ENCODE measurements at regions not wholly inside any gene's neighbourhood (a gene's known extent, or its start where the extent isn't known, plus 50 kb on each side); places are given as distances from the start of the nearest gene placed in this dataset.

DNA sequence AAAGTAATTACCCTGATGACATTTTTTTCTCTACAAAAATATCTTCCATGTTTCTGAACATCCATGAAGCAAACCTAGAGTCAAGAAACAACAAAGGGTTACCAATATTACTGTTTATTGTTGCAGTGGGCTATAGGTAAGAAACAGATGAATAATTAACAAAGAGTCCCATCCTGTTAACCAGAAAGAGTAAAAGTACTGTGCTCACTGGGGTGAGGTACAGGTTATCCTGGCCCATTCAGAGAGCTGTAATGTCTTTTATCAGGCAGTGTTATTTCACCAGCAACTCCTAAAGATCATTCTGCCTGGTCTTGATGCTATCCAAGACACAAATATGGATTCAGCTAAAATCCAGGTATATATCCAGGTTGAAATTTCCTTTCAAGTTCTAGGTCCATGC is 754.9 kb downstream of the SATB2 start:
- no peak for DNase-seq (ENCODE audit: low spot score)

DNA sequence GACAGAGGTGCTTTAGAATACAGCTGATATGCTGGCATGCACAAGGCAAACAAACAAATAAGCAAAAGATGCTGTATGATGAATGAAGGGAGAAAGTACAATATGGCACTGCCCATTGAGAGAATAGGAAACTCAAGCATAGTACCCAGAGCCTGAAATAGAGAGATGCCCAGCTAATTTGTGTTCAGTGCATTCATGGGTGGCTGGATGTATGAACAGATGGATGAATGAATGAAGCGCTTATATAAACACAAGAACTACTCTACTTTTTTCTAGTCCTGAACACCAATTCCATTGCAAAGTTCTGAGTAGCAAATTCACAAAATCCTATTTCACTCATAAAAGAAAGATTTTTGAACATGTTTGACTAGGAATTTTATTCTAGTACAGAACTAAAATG is 756.3 kb downstream of the SATB2 start:
- no peak for DNase-seq (ENCODE audit: low spot score)

DNA sequence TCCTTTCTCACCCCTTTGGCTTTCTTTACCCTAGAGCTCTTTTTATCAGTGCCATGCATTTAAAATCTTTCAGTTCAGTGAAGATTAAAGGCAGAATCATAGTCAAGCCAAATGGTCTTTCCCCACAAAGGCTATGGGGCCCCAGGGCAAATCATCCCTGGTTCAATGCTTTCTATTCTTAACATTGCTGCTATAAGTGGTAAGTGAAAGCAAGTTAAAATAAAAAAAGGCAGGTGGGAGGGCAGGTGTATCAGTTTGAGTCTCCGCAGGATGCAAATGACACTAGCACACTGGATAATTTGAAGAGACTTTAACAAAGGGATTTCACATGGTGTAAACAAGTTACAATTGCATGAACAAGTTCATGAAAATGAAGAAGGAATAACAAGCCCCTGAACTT is 757.4 kb downstream of the SATB2 start:
- DNase-seq (ENCODE audit: low spot score): no peak

DNA sequence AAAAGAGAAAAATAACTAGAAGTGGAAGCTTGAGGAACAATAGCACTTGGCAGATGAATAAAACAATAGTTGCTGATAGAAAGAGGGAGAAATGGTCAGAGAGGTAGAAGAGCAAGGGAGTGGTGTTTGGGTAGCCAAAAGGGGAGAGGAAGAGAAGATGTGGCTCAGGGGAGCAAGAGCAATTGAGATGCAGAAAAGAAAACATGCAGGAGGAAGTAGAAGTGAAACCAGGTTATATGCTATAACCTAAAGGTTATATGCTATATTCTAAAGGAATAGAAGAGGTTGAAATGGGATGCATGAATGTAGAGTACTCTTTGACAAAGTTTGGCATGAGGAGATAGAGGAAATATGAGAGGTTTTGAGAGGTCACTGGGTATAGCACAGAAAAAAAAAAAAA is 759.5 kb downstream of the SATB2 start:
- no peak for DNase-seq (ENCODE audit: low spot score)

DNA sequence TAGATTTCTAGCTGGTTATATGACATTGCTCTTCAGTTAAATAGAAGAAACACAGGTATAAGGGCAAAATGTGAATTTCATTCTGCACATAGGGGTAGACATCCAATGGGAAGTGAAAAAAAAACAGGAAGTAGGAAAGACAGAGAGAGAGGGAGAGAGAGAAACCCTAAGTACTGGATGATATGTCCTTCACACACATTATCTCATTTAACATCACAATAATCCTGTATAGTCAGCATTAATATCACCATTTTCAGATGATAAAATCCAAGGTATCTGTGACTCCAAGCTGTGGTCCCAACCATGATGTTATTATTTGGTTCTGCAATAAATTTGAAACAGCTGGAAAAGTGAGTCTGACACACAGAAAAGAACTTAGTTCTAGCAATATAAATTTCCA is 759.9 kb downstream of the SATB2 start:
- no peak for DNase-seq (ENCODE audit: low spot score)

DNA sequence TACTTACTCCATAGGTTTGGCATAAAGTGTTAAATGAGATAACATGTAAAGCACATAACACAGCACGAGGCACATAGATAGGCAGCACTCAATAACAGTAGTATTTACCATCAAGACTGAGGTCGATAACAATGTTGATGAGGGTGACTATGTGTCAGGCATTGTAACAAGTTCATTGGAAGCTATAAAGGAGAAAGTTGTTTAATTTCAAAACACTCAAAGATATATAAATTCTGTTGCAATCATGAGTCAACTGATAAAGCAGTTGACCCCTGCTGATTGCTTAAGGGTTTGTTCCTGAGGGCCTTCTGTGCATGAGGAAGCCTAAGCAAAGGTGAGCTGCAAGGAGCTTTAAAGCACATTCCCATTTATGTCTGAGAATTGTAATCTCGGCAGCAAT is 760.5 kb downstream of the SATB2 start:
- no peak for DNase-seq (ENCODE audit: low spot score)

DNA sequence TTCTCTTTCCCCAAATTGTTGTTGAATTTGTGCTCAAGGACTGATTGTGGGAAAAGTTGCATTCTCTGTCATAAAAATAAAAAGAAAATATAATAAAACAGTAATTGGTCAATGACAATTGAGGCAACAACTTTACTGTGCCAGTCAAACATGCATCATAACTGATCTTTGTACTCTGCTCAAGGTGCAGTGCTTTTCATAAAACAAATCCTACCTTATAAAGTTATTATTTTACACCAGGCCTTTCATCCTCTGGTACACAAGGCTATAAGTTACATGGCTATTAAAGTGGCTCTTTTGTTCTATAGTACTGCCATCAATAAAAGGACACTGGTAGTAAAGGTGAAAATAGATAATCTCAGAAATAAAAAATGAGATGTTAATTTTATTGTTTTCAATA is 761.9 kb downstream of the SATB2 start:
- DNase-seq (ENCODE audit: low spot score): no peak

DNA sequence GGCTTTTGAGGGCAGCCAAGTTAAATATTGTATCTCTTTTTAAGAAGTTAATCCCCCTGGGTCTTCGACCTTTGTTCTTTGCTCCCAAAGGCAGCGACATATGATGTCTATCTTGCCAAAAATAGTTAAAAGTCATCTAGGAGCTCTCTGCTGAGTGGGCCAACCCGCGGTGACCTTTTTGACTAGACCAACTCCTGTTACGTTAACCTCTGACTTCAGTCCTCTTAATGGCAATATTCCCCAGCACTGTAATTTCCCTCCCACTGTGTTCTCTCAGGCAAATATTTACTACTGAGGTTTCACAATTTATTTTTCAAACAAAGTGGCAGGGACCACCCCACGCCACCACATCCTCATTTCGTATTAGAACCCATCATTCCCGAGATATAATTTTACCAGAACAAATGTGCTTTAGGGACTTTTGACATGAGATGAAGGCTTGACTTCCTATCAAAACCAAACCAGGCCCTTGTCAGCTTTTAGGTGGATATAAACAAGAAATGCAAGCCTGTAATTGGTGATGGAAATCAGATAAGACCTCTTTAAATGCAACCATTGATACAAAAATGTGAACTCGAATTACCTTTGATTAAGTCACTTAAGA is 764.7 kb downstream of the SATB2 start:
- no peak for DNase-seq (ENCODE audit: low spot score)

DNA sequence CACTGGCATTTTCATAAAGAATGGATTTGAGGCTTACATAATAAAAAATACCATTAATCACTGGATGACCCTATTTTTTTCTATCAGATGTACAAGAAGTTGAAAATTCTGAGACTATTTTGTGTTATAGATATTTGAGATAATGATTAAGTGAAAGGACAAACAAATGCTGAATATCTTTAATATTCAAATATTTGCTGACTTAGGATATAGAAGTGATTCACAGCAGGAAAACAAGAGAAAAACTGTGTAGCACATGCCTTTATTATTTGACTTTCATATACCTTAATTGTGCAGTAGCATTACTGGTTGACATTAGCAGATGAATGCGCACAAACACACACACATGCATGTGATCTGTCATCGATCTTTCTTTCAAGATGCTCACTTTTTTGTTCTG is 766.5 kb downstream of the SATB2 start:
- DNase-seq (ENCODE audit: low spot score): no peak

DNA sequence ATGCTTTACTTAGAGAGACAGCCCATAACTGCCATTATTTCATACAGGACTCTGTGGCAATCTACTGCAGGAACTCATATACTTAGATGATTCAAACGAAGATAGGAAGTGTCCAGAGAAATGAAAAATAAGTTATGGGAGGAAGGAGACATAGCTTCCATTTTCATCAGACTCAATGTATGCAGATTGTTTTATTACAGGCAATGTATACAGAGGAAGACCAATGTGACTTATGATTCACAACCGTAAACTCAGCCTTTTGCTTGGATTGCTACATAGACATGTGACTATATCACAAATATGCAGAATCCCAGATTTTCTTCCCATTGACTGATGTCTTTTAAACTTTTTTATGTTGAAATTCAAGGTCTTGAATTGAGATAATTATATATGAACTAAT is 793.4 kb downstream of the SATB2 start:
- DNase-seq (ENCODE audit: low spot score): no peak

DNA sequence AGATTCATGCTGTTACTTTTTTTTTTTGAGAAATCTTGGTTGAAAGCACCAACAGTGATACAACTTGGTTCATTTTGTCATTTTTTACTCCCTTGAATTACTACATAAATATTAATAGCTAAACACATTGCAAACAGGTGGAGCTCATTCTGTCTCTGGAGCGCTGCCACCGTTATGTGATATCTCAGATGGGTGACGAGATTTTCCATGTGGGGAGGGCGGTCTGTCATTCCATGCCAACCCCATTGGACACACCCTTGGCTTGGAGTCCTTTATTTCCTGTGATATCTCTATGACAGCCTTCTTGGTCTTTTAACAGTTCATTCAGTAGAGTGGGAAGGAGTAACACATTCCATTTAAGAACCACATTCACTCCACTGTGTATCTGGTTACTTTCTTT is 794.8 kb downstream of the SATB2 start:
- DNase-seq (ENCODE audit: low spot score): no peak

DNA sequence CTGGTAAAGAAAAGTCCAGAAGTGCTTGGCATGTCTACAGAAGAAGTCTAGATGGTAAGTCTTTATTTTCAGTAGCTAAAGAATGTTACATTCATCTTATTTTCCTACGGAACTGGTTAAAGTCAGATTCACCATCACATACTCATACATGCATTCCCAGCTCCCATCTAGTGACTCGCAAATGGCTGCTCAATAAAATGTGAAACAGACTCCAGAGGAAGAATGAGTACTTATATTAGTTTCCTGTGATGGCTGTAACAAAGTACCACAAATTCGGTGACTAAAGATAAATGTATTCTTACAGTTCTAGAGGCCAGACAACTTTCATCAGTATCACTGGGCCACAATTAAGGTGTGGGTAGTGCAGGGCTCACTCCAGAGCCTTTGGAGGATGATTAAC is 797.2 kb downstream of the SATB2 start:
- DNase-seq (ENCODE audit: low spot score): no peak

DNA sequence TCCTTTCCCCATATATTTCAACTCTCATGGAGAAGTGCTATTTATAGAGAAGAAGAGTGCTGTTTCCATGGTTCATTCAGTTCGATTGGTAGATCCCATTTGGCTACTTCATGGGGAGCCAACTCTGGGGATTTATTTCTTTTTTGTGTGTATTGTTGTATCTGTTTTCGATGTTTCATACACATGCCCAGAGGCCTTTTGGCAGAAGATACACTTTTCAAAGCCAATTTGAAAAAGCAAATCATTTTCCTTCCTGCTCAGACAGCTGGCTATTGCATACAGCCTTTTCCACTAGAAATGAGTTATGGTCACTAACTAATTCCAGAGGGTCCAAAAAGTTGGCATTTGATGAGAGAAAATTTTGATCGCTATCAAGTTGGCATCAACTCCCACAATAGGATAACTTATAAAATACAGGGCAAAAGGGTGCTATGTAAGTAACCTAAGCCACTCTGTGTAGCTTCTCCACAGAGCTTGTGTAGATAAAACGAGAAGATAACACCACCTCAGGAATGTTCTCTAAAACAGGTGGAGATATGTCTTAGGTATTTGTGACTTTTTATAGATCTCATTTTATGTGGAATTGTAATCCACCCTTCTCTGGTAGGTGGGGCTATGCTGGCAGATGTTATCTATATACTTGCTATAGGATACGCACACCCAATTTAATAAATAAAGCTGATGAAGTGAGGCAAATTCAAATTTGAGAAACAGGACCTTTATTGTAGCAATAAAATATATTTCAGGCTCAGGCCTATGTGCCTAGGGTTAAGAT is 798.5 kb downstream of the SATB2 start:
- no peak for DNase-seq (ENCODE audit: low spot score)

DNA sequence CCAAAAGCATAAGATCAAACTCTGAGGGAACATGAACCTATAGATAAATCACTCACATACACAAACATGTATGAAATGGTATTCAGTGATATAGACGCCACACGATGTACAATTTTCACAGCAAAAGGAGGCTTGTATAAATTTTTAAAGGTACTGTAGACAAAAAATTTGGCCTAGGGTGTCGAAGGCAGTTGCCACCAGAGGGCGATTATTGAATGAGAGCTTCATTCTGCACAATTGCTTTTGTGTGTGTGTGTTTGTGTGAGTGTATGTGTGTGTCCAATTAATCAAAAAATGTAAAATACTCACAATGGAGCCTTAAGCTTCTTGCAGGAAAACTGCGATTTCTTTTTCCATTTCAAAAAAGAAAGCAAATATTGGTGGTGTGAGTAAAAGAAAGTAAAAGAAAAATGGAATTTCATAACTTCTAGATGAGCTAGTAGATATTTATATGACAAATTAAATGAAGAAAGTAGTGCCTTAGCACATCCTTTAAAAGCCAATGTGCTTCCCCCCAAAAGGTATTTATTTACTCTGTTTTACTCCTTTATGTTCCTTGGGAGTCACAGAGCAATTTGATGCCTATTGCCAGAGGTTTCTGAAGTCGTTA is 800.1 kb downstream of the SATB2 start:
- no peak for DNase-seq (ENCODE audit: low spot score)

DNA sequence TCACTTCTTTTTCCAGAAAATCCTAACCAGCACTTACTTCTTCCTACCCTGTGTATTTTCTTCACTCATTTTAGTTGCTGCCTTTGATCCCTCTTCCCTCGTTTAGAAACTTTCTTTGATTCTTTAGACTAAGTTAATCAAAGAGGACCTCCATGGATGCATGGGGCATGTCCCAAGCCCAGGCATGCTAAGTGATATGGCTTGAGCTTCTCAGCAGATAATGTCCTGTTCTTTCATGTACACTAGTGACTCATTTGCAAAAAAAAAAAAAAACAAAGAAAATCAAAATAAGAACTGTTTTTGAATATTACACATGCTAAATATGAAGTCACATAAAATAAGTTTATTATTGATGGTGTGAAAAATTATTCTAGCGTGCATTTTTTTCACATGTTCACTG is 800.9 kb downstream of the SATB2 start:
- DNase-seq (ENCODE audit: low spot score): no peak

DNA sequence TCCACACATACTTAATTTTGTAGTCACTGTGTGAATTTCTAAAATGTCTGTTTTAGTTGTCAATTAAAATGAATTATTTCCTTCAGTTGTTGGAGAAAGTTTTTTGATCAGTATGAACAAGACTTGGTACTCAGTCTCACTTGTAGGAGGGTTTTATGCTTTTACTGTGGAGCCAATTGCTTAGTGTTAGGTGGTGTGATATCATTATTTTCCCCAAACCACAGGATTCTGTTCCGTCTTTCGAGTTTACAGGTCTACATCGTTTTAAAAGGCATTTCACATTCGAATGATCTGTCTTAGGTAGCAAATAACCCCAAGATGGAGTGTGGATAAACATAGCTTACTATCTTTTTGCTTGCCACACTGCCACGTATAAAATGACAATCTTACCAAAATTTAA is 803.1 kb downstream of the SATB2 start:
- DNase-seq (ENCODE audit: low spot score): no peak

DNA sequence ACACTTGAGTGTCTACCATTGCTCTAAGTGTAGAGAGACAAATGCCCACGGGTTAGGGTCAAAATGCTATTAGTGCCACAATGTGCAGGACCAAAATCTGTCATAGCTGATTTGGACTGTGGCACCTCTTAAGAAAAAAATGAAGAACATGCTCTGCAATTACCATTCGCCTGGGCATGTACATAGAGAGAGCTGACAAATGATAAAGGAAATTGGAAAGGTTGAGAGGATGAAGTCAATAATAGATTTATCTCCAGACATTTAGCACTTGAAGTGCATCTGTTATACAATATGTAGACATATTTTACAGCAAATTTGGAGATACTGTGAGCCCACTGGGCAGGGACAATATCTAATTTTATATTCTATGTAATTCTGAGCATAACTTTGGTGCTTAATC is 804.4 kb downstream of the SATB2 start:
- no peak for DNase-seq (ENCODE audit: low spot score)

DNA sequence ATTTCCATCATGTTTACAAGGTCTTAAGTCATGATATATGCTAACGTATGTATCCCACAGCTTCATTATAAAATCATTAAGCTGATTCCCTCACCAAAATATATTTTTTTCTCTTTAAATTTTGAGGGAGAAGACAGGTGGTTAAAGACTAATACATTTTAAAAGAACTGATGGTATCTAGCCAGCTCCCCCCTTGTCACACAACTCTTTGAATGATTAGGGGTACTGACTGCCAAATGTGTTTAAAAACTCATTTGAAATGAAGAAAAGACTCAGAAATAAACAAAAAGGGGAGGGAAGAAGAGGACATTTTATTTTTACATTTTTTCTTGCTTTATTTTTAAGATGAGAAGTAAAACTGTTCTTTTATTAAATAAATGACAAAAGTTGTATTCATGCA is 805.3 kb downstream of the SATB2 start:
- no peak for DNase-seq (ENCODE audit: low spot score)

DNA sequence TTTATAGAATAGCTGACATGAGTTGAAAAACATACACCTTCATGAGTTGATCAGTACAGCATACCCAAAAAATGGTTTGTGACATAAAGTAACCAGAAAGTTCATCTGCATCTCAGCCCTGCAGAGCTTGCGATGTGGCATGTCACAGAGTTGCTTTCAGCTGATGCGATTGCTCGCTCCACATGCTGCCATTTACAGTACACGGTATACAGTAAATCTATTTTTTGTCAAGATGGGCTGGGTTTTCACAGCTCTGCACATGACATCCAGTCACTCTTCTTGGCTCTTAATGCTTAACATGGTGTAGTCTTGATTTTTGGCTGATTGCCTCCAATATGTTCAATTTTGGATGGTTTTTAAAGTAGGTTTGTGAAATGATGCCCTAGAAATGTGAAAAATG is 811.9 kb downstream of the SATB2 start:
- no peak for DNase-seq (ENCODE audit: low spot score)

DNA sequence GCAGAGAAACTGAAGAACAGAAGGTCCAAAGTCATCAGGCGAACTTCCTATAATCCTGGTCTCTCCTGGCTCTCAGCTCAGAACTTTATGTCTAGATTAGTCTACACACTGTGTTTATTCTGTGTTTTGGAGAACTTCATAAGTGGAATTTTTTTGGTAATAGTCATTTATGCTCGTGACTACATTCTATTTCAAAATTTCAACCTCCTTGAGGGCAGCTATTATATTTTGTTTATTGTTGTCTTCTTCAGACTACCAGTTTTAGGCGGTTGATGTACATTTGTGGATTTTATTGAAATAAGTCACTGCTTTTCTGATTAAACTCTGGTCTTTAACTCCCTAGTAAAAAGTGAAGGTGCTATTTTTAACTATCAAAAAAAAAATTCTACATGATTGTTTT is 816.6 kb downstream of the SATB2 start:
- DNase-seq (ENCODE audit: low spot score): no peak

DNA sequence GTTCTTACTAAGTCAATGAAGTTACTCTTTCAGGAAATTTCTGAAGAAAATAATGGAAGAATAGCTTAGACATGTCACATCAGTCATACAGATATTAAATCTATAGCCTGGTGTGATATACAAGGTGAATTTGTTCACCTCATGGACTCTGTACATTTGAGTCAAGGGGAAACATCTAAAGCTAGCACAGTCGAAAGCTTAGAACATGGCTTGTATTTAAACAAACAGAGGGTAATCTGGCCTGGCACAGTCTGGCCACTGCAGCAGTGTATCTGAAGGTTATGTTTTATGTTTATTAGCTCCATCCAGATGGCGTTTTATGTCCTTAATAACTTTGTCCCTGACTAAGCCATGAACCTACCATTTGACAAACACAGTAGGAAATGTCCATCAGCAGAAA is 817.3 kb downstream of the SATB2 start:
- DNase-seq (ENCODE audit: low spot score): no peak

DNA sequence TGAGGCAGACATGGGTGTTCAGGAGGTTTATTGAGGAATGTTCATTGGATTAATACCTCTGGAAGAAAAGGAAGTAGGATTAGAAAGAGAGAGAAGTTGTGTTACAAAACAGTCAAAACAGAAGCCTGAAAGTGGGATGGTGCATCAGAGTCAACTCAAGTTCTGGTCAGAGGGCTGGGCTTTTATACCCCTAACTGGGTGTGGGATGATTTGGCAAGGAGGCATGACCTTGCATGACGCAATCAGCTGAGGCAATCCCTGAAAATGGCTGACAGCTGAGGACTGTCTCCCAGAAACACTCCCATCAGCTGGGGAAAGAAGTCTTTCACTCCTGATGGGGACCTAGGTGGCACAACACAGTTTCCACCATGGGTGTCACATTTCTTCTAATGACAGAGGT is 818.2 kb downstream of the SATB2 start:
- no peak for DNase-seq (ENCODE audit: low spot score)

DNA sequence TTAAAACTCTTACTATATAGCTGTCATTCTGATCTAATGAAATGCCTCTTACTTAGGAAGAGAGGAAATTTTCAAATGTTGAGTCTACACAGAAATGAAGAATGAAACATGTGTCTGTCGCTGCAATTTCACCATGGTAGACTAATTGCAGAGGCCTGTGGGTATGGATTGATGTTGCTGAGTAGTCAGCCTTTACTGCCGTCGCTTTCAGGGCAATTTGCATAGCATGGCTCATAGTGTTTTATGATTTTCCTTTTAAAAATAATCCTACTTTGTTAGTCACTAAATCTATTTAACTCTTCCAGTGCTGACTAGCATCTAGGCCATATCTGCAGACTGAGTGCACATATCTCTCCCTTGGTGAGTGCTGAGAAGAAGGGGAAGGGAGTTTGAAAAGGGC is 819.2 kb downstream of the SATB2 start:
- no peak for DNase-seq (ENCODE audit: low spot score)

DNA sequence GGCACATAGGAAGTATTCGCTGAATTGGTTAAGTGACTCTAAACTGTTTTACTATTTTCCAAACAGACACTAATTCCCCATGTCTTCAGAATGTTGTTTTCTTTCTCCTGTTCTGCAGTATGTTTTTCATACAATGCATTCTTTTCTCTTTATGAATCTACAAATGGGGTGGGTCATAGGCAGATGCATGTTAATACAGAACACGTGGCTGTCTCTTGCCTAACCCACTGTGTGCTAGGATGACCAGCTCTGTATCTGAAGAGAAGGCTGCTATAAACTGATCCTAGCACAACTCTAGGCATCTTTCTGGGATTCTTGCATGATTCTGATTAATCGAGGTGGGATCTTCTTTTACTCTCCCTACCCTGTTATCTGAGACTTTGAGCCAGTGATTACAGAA is 826.0 kb downstream of the PLCL1 start:
- DNase-seq (ENCODE audit: low spot score): no peak

All from ecto neural progenitor cell (in vitro differentiated cells).